NT2/D1 (cell line): ENCODE measurements at regions not wholly inside any gene's neighbourhood (a gene's known extent, or its start where the extent isn't known, plus 50 kb on each side); places are given as distances from the start of the nearest gene placed in this dataset.

Source experiments
- YY1 ChIP-seq: IDR thresholded peaks from 2 replicates; pipeline ENCODE4 v1.6.1; 2011; ENCODE audit not compliant: insufficient read length, insufficient read depth
- ZNF274 ChIP-seq: IDR thresholded peaks from 2 replicates; pipeline ENCODE4 v1.6.1; 2011; ENCODE audit warnings: mild to moderate bottlenecking, low read depth, low read length

GRCh38 chr11:70721006-70721405, 322.7 kb downstream of the CTTN start:
- TF ChIP-seq ZNF274 = no peak
- no peak for TF ChIP-seq YY1
